Activated T-cell treated with anti-CD3 and anti-CD28 coated beads, Interleukin-2, amount 50 U/mL, for 72 hours (primary cell): ENCODE measurements at regions not wholly inside any gene's neighbourhood (a gene's known extent, or its start where the extent isn't known, plus 50 kb on each side); places are given as distances from the start of the nearest gene placed in this dataset.

ENCODE experiments used
- ATAC-seq, 2 donors: fragments of 150-1000 bp; cut with Tn5 transposase; replicated peaks in 1 of 2; 2 replicates each; pipeline ENCODE4 v1.10.0; 2021; ENCODE audit warnings: moderate library complexity in 2 of 2, mild to moderate bottlenecking in 1 of 2
- DNase-seq, 2 donors: peaks; one replicate each; pipeline ENCODE4 v3.0.0; 2021 to 2022; ENCODE audit warnings: mixed read lengths in 1 of 2
- H3K27ac Mint-ChIP-seq: one replicate; pipeline ENCODE4 v1.8.0; 2022; ENCODE audit warnings: mild to moderate bottlenecking, moderate library complexity, mixed read lengths
- H3K27me3 Mint-ChIP-seq: one replicate; pipeline ENCODE4 v1.8.0; 2022; ENCODE audit warnings: low read depth, mixed read lengths
- H3K36me3 Mint-ChIP-seq, 2 donors: one replicate each; pipeline ENCODE4 v1.8.0; 2022; ENCODE audit warnings: mixed read lengths in 2 of 2, mild to moderate bottlenecking in 1 of 2; ENCODE audit not compliant: insufficient read depth in 2 of 2
- H3K4me1 Mint-ChIP-seq: one replicate; pipeline ENCODE4 v1.8.0; 2022; ENCODE audit warnings: low read depth, mixed read lengths
- H3K4me3 Mint-ChIP-seq, 2 donors: one replicate each; pipeline ENCODE4 v1.8.0; 2022; ENCODE audit warnings: mild to moderate bottlenecking in 2 of 2, mixed read lengths in 2 of 2, moderate library complexity in 2 of 2
- H3K9me3 Mint-ChIP-seq, 2 donors: one replicate each; pipeline ENCODE4 v1.8.0; 2022; ENCODE audit warnings: mixed read lengths in 2 of 2

- Mint-ChIP-seq H3K4me3 (no peak overlapping the region), H3K27ac (no peak overlapping the region), H3K27me3 (peaks cover 34% of the 10 kb centered on the region), H3K4me1 (peaks cover 8% of the 10 kb centered on the region), H3K36me3 (no peaks in the 10 kb centered on the region), H3K9me3 (no peaks in the 10 kb centered on the region)
- ATAC-seq (no peak), DNase-seq (peak in 1 of 2 donors; percentile 23)
Measured at GRCh38 chr20:21571841-21572690, 58.2 kb upstream of the NKX2-2 start.

GRCh38 chr20:21570285-21570992 lies 56.6 kb upstream of the NKX2-2 start:
- peaks cover 30% of the 10 kb centered on the region for H3K27me3 Mint-ChIP-seq
- ATAC-seq (no peak), DNase-seq (no peak)
- H3K27ac Mint-ChIP-seq: no peak overlapping the region
- H3K4me3 Mint-ChIP-seq: no peak overlapping the region
- H3K9me3 Mint-ChIP-seq: peaks cover 0 to 2% of the 10 kb centered on the region in 2 donors
- peaks cover 8% of the 10 kb centered on the region for H3K4me1 Mint-ChIP-seq
- H3K36me3 Mint-ChIP-seq: peaks cover 0 to 3% of the 10 kb centered on the region in 2 donors

- Mint-ChIP-seq H3K27me3 (peaks cover 21% of the 10 kb centered on the region), H3K4me1 (peaks cover 8% of the 10 kb centered on the region), H3K4me3 (no peak overlapping the region), H3K9me3 (peaks cover 0 to 2% of the 10 kb centered on the region in 2 donors), H3K36me3 (peaks cover 0 to 3% of the 10 kb centered on the region in 2 donors), H3K27ac (no peak overlapping the region)
- DNase-seq: no peak
- no peak for ATAC-seq
Measured at GRCh38 chr20:21569586-21569985, 55.7 kb upstream of the NKX2-2 start.

GRCh38 chr20:21564127-21564773 lies 50.4 kb upstream of the NKX2-2 start:
- Mint-ChIP-seq H3K4me1 (peaks cover 6% of the 10 kb centered on the region), H3K27ac (no peak overlapping the region), H3K36me3 (peaks cover 2 to 5% of the 10 kb centered on the region in 2 donors), H3K4me3 (no peak overlapping the region), H3K27me3 (peaks cover 24% of the 10 kb centered on the region), H3K9me3 (peaks cover 2 to 7% of the 10 kb centered on the region in 2 donors)
- ATAC-seq (no peak), DNase-seq (no peak)
